Upper lobe of right lung (tissue), 1 donor: ENCODE measurements at regions not wholly inside any gene's neighbourhood (a gene's known extent, or its start where the extent isn't known, plus 50 kb on each side); places are given as distances from the start of the nearest gene placed in this dataset.

Experiments used
- ATAC-seq: fragments of 200-7000 bp; cut with Tn5 transposase; one replicate; pipeline ENCODE4 v1.9.1; 2020; ENCODE audit warnings: mild to moderate bottlenecking, moderate library complexity
- DNase-seq: peaks from one replicate; pipeline ENCODE4 v3.0.0-alpha.2; 2020
- H3K27ac ChIP-seq: fragments of 200-600 bp; one replicate; pipeline ENCODE4 v1.8.0; 2022
- H3K27me3 ChIP-seq: fragments of 200-600 bp; one replicate; pipeline ENCODE4 v1.8.0; 2022; ENCODE audit warnings: mild to moderate bottlenecking
- H3K36me3 ChIP-seq: fragments of 200-600 bp; one replicate; pipeline ENCODE4 v1.8.0; 2022
- H3K4me1 ChIP-seq: fragments of 200-600 bp; one replicate; pipeline ENCODE4 v1.8.0; 2022
- H3K4me3 ChIP-seq: fragments of 200-600 bp; one replicate; pipeline ENCODE4 v1.8.0; 2022; ENCODE audit warnings: mild to moderate bottlenecking
- H3K9me3 ChIP-seq: fragments of 200-600 bp; one replicate; pipeline ENCODE4 v1.8.0; 2022
- intact Hi-C: fragments of 100-400 bp; cut with DNase I; formaldehyde crosslinking; loops from one replicate; pipeline ENCODE4 v1.11.0; 2022
- TF ChIP-seq, protein P1 (sequence below): fragments of 200-600 bp; IDR thresholded peaks from one replicate; pipeline ENCODE4 v1.8.0; 2022; ENCODE audit warnings: antibody characterized with exemption
- donor health status: DM: no; HTN: yes; CAD: no; lungs with severe emphysema.

GRCh38 chr17:70603226-70603625 is 433.9 kb downstream of the KCNJ2 start:
- H3K9me3 ChIP-seq, result no peaks in the 10 kb centered on the region
- H3K36me3 ChIP-seq, result no peaks in the 10 kb centered on the region
- TF ChIP-seq, protein P1, sequence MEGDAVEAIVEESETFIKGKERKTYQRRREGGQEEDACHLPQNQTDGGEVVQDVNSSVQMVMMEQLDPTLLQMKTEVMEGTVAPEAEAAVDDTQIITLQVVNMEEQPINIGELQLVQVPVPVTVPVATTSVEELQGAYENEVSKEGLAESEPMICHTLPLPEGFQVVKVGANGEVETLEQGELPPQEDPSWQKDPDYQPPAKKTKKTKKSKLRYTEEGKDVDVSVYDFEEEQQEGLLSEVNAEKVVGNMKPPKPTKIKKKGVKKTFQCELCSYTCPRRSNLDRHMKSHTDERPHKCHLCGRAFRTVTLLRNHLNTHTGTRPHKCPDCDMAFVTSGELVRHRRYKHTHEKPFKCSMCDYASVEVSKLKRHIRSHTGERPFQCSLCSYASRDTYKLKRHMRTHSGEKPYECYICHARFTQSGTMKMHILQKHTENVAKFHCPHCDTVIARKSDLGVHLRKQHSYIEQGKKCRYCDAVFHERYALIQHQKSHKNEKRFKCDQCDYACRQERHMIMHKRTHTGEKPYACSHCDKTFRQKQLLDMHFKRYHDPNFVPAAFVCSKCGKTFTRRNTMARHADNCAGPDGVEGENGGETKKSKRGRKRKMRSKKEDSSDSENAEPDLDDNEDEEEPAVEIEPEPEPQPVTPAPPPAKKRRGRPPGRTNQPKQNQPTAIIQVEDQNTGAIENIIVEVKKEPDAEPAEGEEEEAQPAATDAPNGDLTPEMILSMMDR, result no peak
- DNase-seq (no peak), ATAC-seq (no peak)
- no peak overlapping the region for H3K4me3 ChIP-seq
- H3K27ac ChIP-seq, result no peak overlapping the region
- no peaks in the 10 kb centered on the region for H3K27me3 ChIP-seq
- H3K4me1 ChIP-seq, result no peaks in the 10 kb centered on the region
- intact Hi-C loops, result no loop called here

DNA sequence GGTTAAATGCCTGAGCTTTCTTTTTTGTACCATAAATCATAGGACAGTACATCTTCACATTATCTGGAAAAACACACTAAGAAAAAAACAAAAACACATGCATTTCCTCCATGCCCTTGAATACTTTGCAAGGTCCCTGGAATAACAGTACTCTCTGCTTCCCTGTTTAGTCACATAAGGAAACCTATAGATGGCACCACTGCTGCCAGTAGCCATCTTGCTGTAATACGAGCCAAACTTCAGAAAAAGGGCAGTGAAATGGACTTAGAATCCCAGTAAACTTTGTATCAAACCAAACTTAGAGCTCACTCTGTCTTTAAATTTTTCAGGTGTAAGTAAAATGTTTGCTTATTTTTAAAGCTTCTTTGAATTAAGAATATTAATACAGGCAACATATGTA is 435.5 kb downstream of the KCNJ2 start:
- DNase-seq (no peak), ATAC-seq (no peak)
- intact Hi-C loops, result no loop called here

DNA sequence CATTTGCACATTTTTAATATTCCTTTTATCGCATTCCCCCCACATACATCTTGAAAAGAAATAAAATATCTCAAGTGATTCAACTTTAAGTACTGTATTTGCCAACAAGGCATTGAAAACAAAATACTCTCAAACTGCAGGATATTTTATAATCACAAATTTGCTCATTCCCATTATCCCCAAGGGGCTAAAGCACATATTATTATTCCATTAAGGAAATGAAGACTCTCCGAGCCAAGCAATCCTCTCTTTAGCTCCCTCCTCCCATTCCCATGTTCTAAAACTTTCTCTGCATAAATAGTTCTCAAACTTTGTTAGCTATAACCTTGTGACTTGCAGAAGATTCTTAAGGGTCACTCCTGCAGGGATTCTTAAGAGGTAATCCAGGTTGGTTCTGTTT is 436.8 kb downstream of the KCNJ2 start:
- Histone ChIP-seq H3K36me3 (no peaks in the 10 kb centered on the region), H3K27me3 (no peaks in the 10 kb centered on the region), H3K4me3 (no peak overlapping the region), H3K9me3 (no peaks in the 10 kb centered on the region), H3K4me1 (no peaks in the 10 kb centered on the region), H3K27ac (no peak overlapping the region)
- TF ChIP-seq, protein P1, result no peak
- ATAC-seq (no peak), DNase-seq (no peak)
- intact Hi-C loops, result no loop called here

More for the DNA sequence above, 435.5 kb downstream of the KCNJ2 start:
- Histone ChIP-seq H3K27ac (no peak overlapping the region), H3K4me3 (no peak overlapping the region), H3K27me3 (no peaks in the 10 kb centered on the region), H3K36me3 (no peaks in the 10 kb centered on the region), H3K9me3 (no peaks in the 10 kb centered on the region), H3K4me1 (no peaks in the 10 kb centered on the region)
- TF ChIP-seq, protein P1, result no peak

GRCh38 chr17:70608193-70608592 is 438.9 kb downstream of the KCNJ2 start:
- Histone ChIP-seq H3K27ac (no peak overlapping the region), H3K27me3 (no peaks in the 10 kb centered on the region), H3K4me1 (no peaks in the 10 kb centered on the region), H3K4me3 (no peak overlapping the region), H3K9me3 (no peaks in the 10 kb centered on the region), H3K36me3 (no peaks in the 10 kb centered on the region)
- no peak for ATAC-seq
- no peak for DNase-seq
- TF ChIP-seq, protein P1, result no peak
- intact Hi-C loops, result no loop called here

DNA sequence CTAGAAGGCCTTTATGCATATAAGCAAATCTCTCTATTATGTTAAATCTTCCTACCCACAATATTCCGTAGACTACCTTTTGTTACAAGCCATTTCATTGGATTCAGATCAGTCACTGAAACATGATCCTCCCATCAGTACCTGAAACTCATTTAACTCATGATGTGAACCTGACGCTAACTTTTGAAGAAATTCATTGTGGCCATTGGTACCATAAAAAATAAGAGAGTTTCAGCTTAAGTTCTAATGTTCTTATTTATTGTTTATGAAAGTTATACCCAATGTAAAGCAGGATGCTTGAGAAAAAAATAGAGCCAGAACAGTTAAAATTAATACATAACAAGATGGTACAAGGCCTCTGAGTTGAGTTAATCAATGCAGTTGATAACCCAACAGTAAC is 439.6 kb downstream of the KCNJ2 start:
- Histone ChIP-seq H3K27ac (no peak overlapping the region), H3K4me3 (no peak overlapping the region), H3K27me3 (no peaks in the 10 kb centered on the region), H3K4me1 (no peaks in the 10 kb centered on the region), H3K9me3 (no peaks in the 10 kb centered on the region), H3K36me3 (no peaks in the 10 kb centered on the region)
- intact Hi-C loops, result no loop called here
- TF ChIP-seq, protein P1, result no peak
- DNase-seq, result no peak
- no peak for ATAC-seq

- Histone ChIP-seq H3K4me1 (no peaks in the 10 kb centered on the region), H3K9me3 (no peaks in the 10 kb centered on the region), H3K36me3 (no peaks in the 10 kb centered on the region), H3K4me3 (no peak overlapping the region), H3K27me3 (no peaks in the 10 kb centered on the region), H3K27ac (no peak overlapping the region)
- TF ChIP-seq, protein P1, result no peak
- ATAC-seq (no peak), DNase-seq (no peak)
- intact Hi-C loops, result no loop called here
Measured at GRCh38 chr17:70609566-70609965, 440.2 kb downstream of the KCNJ2 start.
